Stimulated activated CD8-positive, alpha-beta memory T cell treated with anti-CD3 and anti-CD28 coated beads, Interleukin-4, amount 100 ng/mL, for 1 hour (primary cell): ENCODE measurements at regions not wholly inside any gene's neighbourhood (a gene's known extent, or its start where the extent isn't known, plus 50 kb on each side); places are given as distances from the start of the nearest gene placed in this dataset.
"Not testable (repeated sequence)": the region's sequence is repeated elsewhere in the genome, so short reads cannot be mapped to it uniquely, and the experiment has no call there.

Experiments used
- DNase-seq, 2 donors: peaks; one replicate each; pipeline ENCODE4 v3.0.0-alpha.2; 2020; ENCODE audit warnings: low read depth in 2 of 2, low spot score in 1 of 2

GRCh38 chr4:138803051-138803450 is 212.5 kb upstream of the NOCT start:
- DNase-seq: no peak

- no peak for DNase-seq
Measured at GRCh38 chr4:138802499-138802898, 213.1 kb upstream of the NOCT start.

- DNase-seq: no peak
Measured at GRCh38 chr4:138800421-138800820, 215.2 kb upstream of the NOCT start.

- DNase-seq: no peak
Measured at GRCh38 chr4:138798404-138798803, 217.2 kb upstream of the NOCT start.

- DNase-seq: no peak
Measured at GRCh38 chr4:138797646-138798045, 217.9 kb upstream of the NOCT start.

- no peak for DNase-seq
Measured at GRCh38 chr4:138796761-138797160, 218.8 kb upstream of the NOCT start.

- DNase-seq: no peak
Measured at GRCh38 chr4:138790706-138791340, 224.8 kb upstream of the NOCT start.

- DNase-seq: no peak
Measured at GRCh38 chr4:138789796-138790195, 225.8 kb upstream of the NOCT start.

GRCh38 chr4:138788857-138789256 is 226.7 kb upstream of the NOCT start:
- no peak for DNase-seq

GRCh38 chr4:138788267-138788790 is 227.3 kb upstream of the NOCT start:
- no peak for DNase-seq

- DNase-seq: not testable (repeated sequence)
Measured at GRCh38 chr4:138779761-138780160, 235.8 kb upstream of the NOCT start.

GRCh38 chr4:138775890-138776289 is 239.7 kb upstream of the NOCT start:
- no peak for DNase-seq

GRCh38 chr4:138775489-138775888 is 240.1 kb upstream of the NOCT start:
- DNase-seq: no peak

GRCh38 chr4:138774940-138775339 is 240.6 kb upstream of the NOCT start:
- no peak for DNase-seq

- not testable (repeated sequence) for DNase-seq
Measured at GRCh38 chr4:138774125-138774524, 241.5 kb upstream of the NOCT start.

- DNase-seq: no peak
Measured at GRCh38 chr4:138773321-138773720, 242.3 kb upstream of the NOCT start.

- DNase-seq: no peak
Measured at GRCh38 chr4:138772366-138772765, 243.2 kb upstream of the NOCT start.

- no peak for DNase-seq
Measured at GRCh38 chr4:138770818-138771217, 244.8 kb upstream of the NOCT start.

- no peak for DNase-seq
Measured at GRCh38 chr4:138766332-138766731, 249.2 kb upstream of the NOCT start.

GRCh38 chr4:138765442-138765841 is 250.1 kb upstream of the NOCT start:
- no peak for DNase-seq

- no peak for DNase-seq
Measured at GRCh38 chr4:138761638-138762220, 253.9 kb upstream of the NOCT start.

GRCh38 chr4:138759554-138759902 is 256.1 kb upstream of the NOCT start:
- DNase-seq: no peak
